ENCODE measurements at regions not wholly inside any gene's neighbourhood (a gene's known extent, or its start where the extent isn't known, plus 50 kb on each side); places are given as distances from the start of the nearest gene placed in this dataset.
"Not testable (repeated sequence)": the region's sequence is repeated elsewhere in the genome, so short reads cannot be mapped to it uniquely, and the experiment has no call there.

DNA sequence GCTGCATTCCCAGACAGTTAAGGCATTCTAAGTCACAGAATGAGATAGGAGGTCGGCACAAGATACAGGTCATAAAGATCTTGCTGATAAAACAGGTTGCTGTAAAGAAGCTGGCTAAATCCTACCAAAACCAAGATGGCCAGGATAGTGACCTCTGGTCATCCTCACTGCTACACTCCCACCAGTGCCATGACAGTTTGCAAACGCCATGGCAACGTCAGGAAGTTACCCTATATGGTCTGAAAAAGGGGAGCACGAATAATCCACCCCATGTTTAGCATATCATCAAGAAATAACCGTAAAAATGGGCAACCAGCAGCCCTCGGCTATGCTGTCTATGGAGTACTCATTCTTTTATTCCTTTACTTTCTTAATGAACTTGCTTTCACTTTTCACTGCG is 89.9 kb upstream of the TACR1 start:
- TF ChIP-seq ZFX (CRISPR knock-in tag; IDR thresholded peaks at IDR 0.05); ZNF695 (CRISPR knock-in tag; IDR thresholded peaks at IDR 0.05); EZH2 (IDR thresholded peaks at IDR 0.05; ENCODE audit: borderline replicate concordance, low read depth, low read length): not testable (repeated sequence)
- TF ChIP-seq, protein P1, sequence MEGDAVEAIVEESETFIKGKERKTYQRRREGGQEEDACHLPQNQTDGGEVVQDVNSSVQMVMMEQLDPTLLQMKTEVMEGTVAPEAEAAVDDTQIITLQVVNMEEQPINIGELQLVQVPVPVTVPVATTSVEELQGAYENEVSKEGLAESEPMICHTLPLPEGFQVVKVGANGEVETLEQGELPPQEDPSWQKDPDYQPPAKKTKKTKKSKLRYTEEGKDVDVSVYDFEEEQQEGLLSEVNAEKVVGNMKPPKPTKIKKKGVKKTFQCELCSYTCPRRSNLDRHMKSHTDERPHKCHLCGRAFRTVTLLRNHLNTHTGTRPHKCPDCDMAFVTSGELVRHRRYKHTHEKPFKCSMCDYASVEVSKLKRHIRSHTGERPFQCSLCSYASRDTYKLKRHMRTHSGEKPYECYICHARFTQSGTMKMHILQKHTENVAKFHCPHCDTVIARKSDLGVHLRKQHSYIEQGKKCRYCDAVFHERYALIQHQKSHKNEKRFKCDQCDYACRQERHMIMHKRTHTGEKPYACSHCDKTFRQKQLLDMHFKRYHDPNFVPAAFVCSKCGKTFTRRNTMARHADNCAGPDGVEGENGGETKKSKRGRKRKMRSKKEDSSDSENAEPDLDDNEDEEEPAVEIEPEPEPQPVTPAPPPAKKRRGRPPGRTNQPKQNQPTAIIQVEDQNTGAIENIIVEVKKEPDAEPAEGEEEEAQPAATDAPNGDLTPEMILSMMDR (IDR thresholded peaks at IDR 0.05 in 2 of 3, conservative IDR thresholded peaks at IDR 0.05 in 1 of 3; ENCODE audit: insufficient read depth in 2 of 3, low read depth in 1 of 3, low read length in 3 of 3), result not testable (repeated sequence)

Measured in K562 (cell line).